MM.1S (cell line): ENCODE measurements at regions not wholly inside any gene's neighbourhood (a gene's known extent, or its start where the extent isn't known, plus 50 kb on each side); places are given as distances from the start of the nearest gene placed in this dataset.

Source experiments
- CTCF ChIP-seq: fragments of 300-600 bp; sonication (generic); IDR thresholded peaks from 2 replicates; pipeline ENCODE4 v1.5.1; 2016; ENCODE audit warnings: antibody characterized with exemption, low read length, mixed read lengths
- EZH2phosphoT487 ChIP-seq: fragments of 300-600 bp; sonication (generic); IDR thresholded peaks from 2 replicates; pipeline ENCODE4 v1.6.1; 2018; ENCODE audit warnings: antibody characterized with exemption, low read length

- TF ChIP-seq CTCF (no peak), EZH2phosphoT487 (no peak)
Measured at GRCh38 chr2:18432999-18433398, 127.5 kb downstream of the RDH14 start.
